Spinal cord (tissue), 9 donors: ENCODE measurements at regions not wholly inside any gene's neighbourhood (a gene's known extent, or its start where the extent isn't known, plus 50 kb on each side); places are given as distances from the start of the nearest gene placed in this dataset.
A peak's percentile ranks its signal among the peaks of the same experiment; 100 is the strongest.

Experiments
- DNase-seq, 6 donors: peaks; one replicate each; pipeline versions ENCODE4 v3.0.0 to v3.0.0-alpha.2; 2013 to 2015; ENCODE audit warnings: low spot score in 6 of 6, low read depth in 4 of 6
- H3K27ac ChIP-seq: one replicate; pipeline ENCODE4 v1.5.1; 2013; ENCODE audit warnings: low read depth, low read length, control low read depth
- H3K27me3 ChIP-seq: one replicate; pipeline ENCODE4 v1.6.1; 2013; ENCODE audit warnings: low read length; ENCODE audit not compliant: control insufficient read depth, insufficient read depth
- H3K36me3 ChIP-seq: one replicate; pipeline ENCODE4 v1.6.1; 2013; ENCODE audit warnings: low read length; ENCODE audit not compliant: control insufficient read depth, insufficient read depth
- H3K4me1 ChIP-seq: one replicate; pipeline ENCODE4 v1.6.1; 2013; ENCODE audit warnings: low read length; ENCODE audit not compliant: control insufficient read depth, insufficient read depth
- H3K4me3 ChIP-seq: one replicate; pipeline ENCODE4 v1.5.1; 2013; ENCODE audit warnings: low read depth, low read length, control low read depth
- H3K9me3 ChIP-seq: one replicate; pipeline ENCODE4 v1.6.1; 2013; ENCODE audit warnings: low read length; ENCODE audit not compliant: control insufficient read depth, insufficient read depth
- WGBS: methylation state at CpG from one replicate; pipeline ENCODE4 v1.1.5; 2013; ENCODE audit warnings: missing lambda C conversion rate; ENCODE audit not compliant: insufficient coverage; 5-methylcytosine and 5-hydroxymethylcytosine counted together
- donor health status: healthy.

DNA sequence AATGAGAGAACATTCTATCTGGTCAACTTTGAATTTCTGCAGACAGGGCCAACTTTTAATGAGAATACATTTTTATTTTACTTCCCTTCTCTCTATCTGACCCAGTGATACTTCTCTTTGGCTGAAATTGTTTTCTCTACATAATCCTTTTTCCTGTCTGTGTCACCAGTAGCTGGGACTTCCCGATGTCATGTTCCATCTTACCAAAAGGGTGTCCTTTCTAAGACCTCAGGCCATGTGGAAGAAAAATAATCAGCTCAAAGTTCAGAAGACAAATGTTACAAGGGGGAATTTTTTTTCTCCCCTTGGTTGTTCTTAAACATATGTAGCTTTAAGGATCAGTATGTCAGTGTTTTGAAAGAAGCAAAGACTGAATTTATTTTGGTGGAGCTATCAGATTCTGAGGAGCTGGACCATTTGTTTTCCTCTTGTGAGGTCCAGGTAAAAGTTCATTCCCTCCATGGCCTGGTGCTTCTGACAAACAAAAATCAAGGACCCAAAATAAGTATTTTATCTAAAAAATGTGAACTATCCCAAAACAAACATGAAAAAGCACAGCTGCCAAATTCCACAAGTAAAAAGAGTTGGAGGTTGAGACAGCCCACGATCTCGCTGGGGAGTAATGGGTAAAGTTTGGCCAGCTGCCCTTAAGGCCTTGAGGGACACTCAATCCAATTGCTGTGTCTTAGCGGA lies 859.4 kb upstream of the NR2F2 start:
- peak overlapping the region; percentile 37 for H3K27ac ChIP-seq
- 69% methylated on average over 3 of the region's 4 CpGs for WGBS
- H3K36me3 ChIP-seq, result no peaks in the 10 kb centered on the region
- no peaks in the 10 kb centered on the region for H3K27me3 ChIP-seq
- H3K4me3 ChIP-seq, result no peak overlapping the region
- no peaks in the 10 kb centered on the region for H3K4me1 ChIP-seq
- DNase-seq, result peak in 1 of 6 donors; percentile 56
- H3K9me3 ChIP-seq, result no peaks in the 10 kb centered on the region

DNA sequence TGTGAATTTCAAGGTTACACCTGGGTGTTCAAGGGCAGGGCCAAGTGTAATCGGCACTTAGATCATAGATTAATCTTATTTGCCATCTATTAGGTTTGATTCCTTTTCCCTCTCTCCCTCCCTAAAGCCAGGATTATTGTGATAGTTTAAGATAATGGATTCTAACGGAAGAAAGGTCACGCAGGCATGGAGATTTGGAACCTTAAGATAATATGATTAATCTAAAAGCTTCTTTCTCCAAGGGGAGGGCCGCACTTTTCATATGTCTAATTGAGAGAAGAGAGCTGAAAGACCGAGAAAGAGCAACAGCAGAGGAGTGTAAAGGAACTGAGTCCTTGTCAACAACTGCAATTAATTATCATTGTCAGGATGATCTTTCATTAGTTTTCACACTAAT lies 858.8 kb upstream of the NR2F2 start:
- Histone ChIP-seq H3K36me3 (no peaks in the 10 kb centered on the region), H3K9me3 (no peaks in the 10 kb centered on the region), H3K4me3 (no peak overlapping the region), H3K27ac (no peak overlapping the region), H3K4me1 (no peaks in the 10 kb centered on the region), H3K27me3 (no peaks in the 10 kb centered on the region)
- no CpG with 5 or more reads among the region's 5 CpGs for WGBS
- no peak for DNase-seq

DNA sequence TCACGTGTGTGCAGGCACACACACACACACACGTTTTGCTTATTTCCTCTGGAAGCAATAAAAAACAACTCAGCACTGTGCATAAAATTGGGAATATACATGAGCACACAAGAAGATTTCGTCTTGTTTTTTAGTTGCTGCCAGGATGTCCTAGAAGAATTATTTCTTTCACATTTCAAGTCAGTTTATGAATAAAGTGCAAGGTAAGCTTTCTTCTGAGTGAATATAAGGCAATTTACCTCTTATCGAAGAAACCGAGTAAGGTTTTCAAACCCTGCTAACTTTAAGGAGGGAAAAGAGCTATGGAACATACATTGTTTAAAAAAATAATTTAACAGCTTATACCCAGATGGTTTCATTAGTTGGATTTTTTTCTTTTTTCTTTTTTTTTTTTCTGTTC lies 855.4 kb upstream of the NR2F2 start:
- no peaks in the 10 kb centered on the region for H3K36me3 ChIP-seq
- H3K27ac ChIP-seq, result no peak overlapping the region
- DNase-seq, result no peak
- no peaks in the 10 kb centered on the region for H3K4me1 ChIP-seq
- H3K27me3 ChIP-seq, result no peaks in the 10 kb centered on the region
- no peaks in the 10 kb centered on the region for H3K9me3 ChIP-seq
- H3K4me3 ChIP-seq, result no peak overlapping the region
- WGBS, result no CpG with 5 or more reads among the region's 5 CpGs

DNA sequence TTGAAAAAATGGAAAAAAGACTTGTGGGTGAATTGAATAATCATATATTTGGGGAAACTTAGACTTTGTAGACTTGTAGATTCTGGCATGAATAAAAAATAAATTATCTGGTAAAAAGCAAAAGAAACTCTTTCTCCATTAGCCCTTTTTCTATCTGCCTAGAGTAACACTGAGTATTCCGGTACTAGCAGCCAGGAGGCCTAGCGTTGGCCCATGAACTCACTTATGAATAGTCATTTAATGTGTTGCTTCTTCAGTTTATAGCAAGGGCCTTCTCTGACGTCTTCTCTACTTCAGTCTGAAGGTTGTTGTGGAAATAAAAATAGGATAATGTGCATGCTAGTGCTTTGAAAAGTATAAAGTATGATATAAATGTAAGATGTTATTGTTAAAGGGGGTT lies 851.2 kb upstream of the NR2F2 start:
- WGBS, result no CpG with 5 or more reads among the region's 3 CpGs
- H3K27ac ChIP-seq, result no peak overlapping the region

DNA sequence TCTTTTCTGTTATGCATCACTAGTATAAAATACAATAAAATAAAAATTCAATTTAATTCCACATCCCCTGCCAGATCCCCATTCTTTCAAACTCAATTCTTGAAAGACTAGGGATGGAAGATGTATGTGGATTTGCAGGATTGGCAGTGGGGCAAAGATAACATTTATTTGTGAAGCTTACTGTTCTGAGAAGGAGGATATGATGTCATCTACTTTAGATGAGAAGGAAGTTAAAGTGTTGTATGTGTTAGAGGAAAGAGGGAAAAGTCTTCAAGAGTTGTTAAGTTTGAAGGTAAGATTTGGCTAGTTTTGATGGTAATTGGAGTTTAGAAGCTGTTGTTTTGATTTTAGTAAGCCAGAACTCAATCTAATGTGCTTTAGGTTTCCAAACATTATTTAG lies 845.1 kb upstream of the NR2F2 start:
- H3K4me1 ChIP-seq, result no peaks in the 10 kb centered on the region
- no peak for DNase-seq
- H3K36me3 ChIP-seq, result no peaks in the 10 kb centered on the region
- H3K9me3 ChIP-seq, result peaks cover 7% of the 10 kb centered on the region
- H3K4me3 ChIP-seq, result no peak overlapping the region
- H3K27me3 ChIP-seq, result no peaks in the 10 kb centered on the region
- H3K27ac ChIP-seq, result no peak overlapping the region

More for the DNA sequence above, 851.2 kb upstream of the NR2F2 start:
- no peak for DNase-seq
- peaks cover under 1% of the 10 kb centered on the region for H3K9me3 ChIP-seq
- H3K36me3 ChIP-seq, result no peaks in the 10 kb centered on the region
- no peaks in the 10 kb centered on the region for H3K27me3 ChIP-seq
- H3K4me3 ChIP-seq, result no peak overlapping the region
- H3K4me1 ChIP-seq, result no peaks in the 10 kb centered on the region

DNA sequence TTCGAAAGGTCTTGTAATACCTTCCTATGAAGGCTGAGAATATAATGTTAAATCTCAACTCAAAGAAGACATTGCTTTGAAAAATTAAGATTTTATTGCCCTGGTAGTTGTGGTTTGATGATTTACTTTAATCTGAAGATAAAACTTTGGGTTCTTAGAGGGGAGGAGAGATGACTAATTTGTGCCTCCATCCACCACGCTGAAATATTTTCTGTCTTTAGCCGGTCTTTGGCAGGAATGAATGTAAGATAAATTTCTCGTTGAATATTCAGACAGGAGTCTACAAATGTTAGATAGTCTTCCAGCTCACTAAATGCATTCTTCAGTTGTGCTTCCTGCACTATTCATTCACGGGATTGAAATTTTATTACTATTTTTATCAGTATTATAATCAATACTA lies 844.3 kb upstream of the NR2F2 start:
- Histone ChIP-seq H3K27ac (no peak overlapping the region), H3K9me3 (peaks cover 7% of the 10 kb centered on the region), H3K27me3 (no peaks in the 10 kb centered on the region), H3K4me3 (no peak overlapping the region), H3K36me3 (no peaks in the 10 kb centered on the region), H3K4me1 (no peaks in the 10 kb centered on the region)
- DNase-seq, result no peak
- 83% methylated on average over 1 of the region's 5 CpGs for WGBS

DNA sequence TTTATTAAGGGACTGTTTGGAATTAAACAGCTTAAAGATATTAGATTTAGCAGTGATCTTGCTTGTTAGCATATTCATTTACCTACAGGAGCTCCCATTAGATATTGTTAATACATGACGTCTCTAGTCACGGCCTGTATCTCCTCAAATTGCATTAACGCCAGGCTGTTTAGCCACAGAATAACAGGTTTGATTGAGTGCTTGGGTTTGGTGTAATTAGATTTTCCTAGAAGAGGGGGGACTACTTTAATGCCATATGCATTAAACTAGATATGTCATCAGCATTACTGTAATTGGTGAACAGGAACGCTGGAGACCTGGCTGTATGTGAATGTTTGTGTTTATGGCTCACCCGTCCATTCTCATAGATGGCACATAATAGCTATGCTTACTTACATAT lies 841.4 kb upstream of the NR2F2 start:
- Histone ChIP-seq H3K36me3 (no peaks in the 10 kb centered on the region), H3K27me3 (no peaks in the 10 kb centered on the region), H3K9me3 (peaks cover 7% of the 10 kb centered on the region), H3K27ac (no peak overlapping the region), H3K4me1 (peaks cover 2% of the 10 kb centered on the region), H3K4me3 (no peak overlapping the region)
- DNase-seq, result peak in 1 of 6 donors; percentile 24
- no CpG with 5 or more reads among the region's 5 CpGs for WGBS

DNA sequence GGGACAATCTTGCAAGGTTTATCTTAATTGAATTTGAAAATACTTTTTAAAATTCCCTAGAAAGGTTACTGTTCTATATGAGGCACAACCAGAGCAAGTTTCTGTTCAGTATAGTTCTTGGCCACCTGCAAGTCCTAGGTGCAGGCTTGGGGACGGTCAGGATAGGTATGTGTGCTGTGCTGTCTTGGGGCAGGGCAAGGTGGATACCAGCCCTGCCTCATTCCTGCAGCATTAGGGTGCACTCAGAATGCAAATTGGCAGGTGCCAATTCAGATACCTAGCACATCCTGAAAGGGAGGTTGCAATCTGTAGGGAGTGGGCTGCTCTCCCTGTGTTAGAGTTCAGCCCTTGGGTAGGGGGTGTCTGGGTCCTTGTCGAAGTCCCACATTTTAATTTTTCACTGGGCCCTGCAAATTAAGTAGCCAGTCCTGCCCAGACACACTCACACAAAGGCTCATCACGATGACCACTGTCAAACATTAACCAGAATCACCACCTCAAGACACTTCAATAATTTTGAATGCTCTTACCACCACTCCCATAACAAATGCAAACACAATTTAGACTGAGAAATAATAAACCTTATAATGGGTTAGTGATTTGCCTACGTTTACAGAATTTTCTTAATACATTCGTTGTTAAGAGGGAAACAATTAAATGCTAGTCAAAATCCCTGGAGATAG lies 838.0 kb upstream of the NR2F2 start:
- H3K4me3 ChIP-seq, result no peak overlapping the region
- peaks cover 10% of the 10 kb centered on the region for H3K4me1 ChIP-seq
- 86% methylated on average over 2 of the region's 5 CpGs for WGBS
- DNase-seq, result no peak
- no peaks in the 10 kb centered on the region for H3K36me3 ChIP-seq
- no peaks in the 10 kb centered on the region for H3K9me3 ChIP-seq
- H3K27ac ChIP-seq, result no peak overlapping the region
- H3K27me3 ChIP-seq, result no peaks in the 10 kb centered on the region

DNA sequence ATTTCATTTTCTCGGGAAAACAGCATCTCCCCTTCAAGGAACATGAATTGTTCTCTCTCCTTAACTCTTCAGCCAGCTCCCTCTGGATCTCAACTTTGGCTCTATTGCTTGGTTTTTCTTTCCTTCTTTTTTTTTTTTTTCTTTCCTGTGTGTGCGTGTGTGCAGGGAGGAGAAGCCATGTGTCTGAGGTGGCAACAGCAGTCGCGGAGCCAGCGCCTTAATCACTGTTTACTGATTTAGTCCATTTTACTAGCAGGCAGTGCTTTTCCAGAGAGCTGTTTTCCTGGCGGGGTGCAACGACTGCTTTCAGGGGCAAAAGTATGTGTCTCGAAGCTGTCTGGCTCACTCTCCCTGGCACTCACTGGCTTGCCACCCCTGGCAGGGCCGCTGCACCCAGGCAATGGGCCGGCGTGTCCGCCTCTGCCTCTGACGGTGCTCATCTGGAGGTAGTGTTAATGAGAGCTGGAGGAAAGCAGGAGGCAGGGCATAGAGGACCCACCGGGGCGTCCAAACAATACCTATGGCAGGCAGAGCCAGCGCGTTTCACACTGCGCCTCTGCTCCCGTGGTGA lies 835.4 kb upstream of the NR2F2 start:
- H3K9me3 ChIP-seq, result no peaks in the 10 kb centered on the region
- peak in 3 of 6 donors; percentile 33 to 83 (median 61) for DNase-seq
- no peak overlapping the region for H3K4me3 ChIP-seq
- H3K27ac ChIP-seq, result no peak overlapping the region
- WGBS, result 28% methylated on average over 10 of the region's 19 CpGs
- no peaks in the 10 kb centered on the region for H3K27me3 ChIP-seq
- H3K36me3 ChIP-seq, result no peaks in the 10 kb centered on the region
- peaks cover 10% of the 10 kb centered on the region for H3K4me1 ChIP-seq

DNA sequence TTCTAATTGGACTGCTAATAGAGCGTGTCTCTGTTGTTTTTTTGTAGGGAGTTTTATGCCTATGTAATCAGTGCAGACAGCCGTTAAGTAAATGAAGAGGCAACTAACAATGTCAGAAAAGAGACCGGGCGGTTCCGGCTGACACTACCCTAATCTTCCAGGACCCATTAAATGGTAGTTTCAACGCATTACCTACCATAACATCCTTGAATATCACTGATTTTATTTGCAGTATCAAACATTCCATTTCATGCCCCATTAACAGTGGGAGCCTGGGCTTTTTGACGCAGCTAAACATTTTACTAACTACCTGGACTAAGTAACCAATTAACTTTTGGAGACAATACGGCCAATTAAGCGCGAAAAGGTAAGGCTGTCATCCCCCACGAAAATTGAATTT lies 832.9 kb upstream of the NR2F2 start:
- H3K27me3 ChIP-seq, result no peaks in the 10 kb centered on the region
- peaks cover 10% of the 10 kb centered on the region for H3K4me1 ChIP-seq
- DNase-seq, result peak in 2 of 6 donors; percentile 9 to 90
- H3K36me3 ChIP-seq, result no peaks in the 10 kb centered on the region
- H3K4me3 ChIP-seq, result no peak overlapping the region
- H3K9me3 ChIP-seq, result no peaks in the 10 kb centered on the region
- no peak overlapping the region for H3K27ac ChIP-seq
- 81% methylated on average over 3 of the region's 11 CpGs for WGBS
